ENCODE measurements at regions not wholly inside any gene's neighbourhood (a gene's known extent, or its start where the extent isn't known, plus 50 kb on each side); places are given as distances from the start of the nearest gene placed in this dataset.

DNA sequence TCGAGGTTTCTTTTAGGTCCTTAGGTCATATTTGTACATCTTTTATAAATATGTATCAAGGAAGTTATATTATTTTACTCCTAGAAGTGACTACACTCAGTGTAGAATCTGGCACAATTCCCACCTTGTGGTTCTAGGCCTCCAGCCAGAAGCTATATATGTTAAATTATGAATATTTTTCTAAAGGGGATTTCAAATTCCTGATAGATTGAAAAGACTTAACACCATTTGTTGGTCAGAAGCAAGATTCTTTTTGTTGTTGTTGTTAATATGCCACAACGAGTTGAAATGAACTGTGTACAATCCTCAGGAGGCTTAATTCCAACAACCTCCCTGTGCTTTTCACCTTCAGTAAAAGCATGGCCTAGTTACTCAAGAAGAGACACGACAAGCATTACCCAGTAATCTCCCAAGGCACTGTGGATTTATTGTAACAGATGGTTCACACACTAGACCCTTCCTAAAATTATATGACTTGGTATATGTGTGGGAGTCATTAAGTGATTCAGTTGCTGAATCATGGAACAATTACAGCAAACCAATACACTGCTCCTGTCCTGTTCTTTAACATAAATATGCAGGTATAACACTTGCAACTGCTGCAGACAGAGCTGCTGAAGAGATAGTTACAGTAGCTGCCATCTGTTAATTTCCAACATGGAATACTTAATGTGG is 964.4 kb upstream of the GOT2 start:
- Histone ChIP-seq H3K9me3 (no peaks in the 10 kb centered on the region), H3K27ac (no peak overlapping the region), H3K4me1 (no peaks in the 10 kb centered on the region), H3K27me3 (no peaks in the 10 kb centered on the region), H3K4me3 (no peak overlapping the region), H3K36me3 (no peaks in the 10 kb centered on the region)
- intact Hi-C loops (cut with DNase I; ENCODE audit: low total_unique reads) = no loop called here
- TF ChIP-seq, protein P1, sequence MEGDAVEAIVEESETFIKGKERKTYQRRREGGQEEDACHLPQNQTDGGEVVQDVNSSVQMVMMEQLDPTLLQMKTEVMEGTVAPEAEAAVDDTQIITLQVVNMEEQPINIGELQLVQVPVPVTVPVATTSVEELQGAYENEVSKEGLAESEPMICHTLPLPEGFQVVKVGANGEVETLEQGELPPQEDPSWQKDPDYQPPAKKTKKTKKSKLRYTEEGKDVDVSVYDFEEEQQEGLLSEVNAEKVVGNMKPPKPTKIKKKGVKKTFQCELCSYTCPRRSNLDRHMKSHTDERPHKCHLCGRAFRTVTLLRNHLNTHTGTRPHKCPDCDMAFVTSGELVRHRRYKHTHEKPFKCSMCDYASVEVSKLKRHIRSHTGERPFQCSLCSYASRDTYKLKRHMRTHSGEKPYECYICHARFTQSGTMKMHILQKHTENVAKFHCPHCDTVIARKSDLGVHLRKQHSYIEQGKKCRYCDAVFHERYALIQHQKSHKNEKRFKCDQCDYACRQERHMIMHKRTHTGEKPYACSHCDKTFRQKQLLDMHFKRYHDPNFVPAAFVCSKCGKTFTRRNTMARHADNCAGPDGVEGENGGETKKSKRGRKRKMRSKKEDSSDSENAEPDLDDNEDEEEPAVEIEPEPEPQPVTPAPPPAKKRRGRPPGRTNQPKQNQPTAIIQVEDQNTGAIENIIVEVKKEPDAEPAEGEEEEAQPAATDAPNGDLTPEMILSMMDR (IDR thresholded peaks at IDR 0.05) = no peak
- no peak for TF ChIP-seq POLR2A (IDR thresholded peaks at IDR 0.05)
- DNase-seq = no peak

DNA sequence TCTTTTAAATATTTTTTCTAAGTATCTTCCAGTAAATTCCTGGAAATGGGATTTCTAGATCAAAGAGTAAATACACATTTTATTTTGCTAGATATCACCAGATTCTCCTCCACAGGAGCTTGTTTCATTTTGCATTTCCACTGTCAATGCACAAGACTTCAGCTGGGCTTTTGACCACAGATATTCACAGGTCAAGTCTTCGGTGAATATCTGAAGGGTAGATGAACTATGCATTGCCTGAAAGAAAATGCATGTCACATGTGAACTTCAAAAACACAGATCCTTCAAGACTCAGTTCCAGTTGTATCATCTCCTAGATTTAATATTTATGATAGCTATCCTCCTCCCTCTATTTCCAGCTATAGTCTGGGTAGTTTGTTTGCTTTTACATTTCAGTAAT is 963.6 kb upstream of the GOT2 start:
- DNase-seq = no peak
- intact Hi-C loops (cut with DNase I; ENCODE audit: low total_unique reads) = no loop called here
- H3K9me3 ChIP-seq = no peaks in the 10 kb centered on the region
- no peak for TF ChIP-seq POLR2A (IDR thresholded peaks at IDR 0.05)
- TF ChIP-seq, protein P1 (IDR thresholded peaks at IDR 0.05) = no peak
- H3K4me1 ChIP-seq = no peaks in the 10 kb centered on the region
- no peak overlapping the region for H3K4me3 ChIP-seq
- H3K27me3 ChIP-seq = no peaks in the 10 kb centered on the region
- H3K36me3 ChIP-seq = no peaks in the 10 kb centered on the region
- H3K27ac ChIP-seq = no peak overlapping the region

DNA sequence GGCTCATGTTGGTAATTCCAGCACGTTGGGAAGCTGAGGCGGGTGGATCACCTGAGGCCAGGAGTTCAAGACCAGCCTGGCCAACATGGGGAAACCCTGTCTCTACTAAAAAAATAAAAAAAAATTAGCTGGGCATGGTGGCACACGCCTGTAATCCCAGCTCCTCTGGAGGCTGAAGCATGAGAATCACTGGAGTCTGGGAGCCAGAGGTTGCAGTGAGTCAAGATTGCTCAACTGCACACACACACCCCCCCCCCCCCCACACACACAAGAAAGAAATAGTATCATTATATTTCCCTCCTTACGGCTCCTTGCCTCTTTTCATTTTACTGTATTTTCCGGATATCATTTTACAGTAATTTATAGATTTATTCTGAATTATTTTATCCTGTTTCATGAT is 963.1 kb upstream of the GOT2 start:
- no peaks in the 10 kb centered on the region for H3K9me3 ChIP-seq
- intact Hi-C loops (cut with DNase I; ENCODE audit: low total_unique reads) = no loop called here
- H3K27me3 ChIP-seq = no peaks in the 10 kb centered on the region
- no peaks in the 10 kb centered on the region for H3K4me1 ChIP-seq
- H3K36me3 ChIP-seq = no peaks in the 10 kb centered on the region
- DNase-seq = no peak
- no peak overlapping the region for H3K4me3 ChIP-seq
- no peak for TF ChIP-seq POLR2A (IDR thresholded peaks at IDR 0.05)
- TF ChIP-seq, protein P1 (IDR thresholded peaks at IDR 0.05) = no peak
- no peak overlapping the region for H3K27ac ChIP-seq

DNA sequence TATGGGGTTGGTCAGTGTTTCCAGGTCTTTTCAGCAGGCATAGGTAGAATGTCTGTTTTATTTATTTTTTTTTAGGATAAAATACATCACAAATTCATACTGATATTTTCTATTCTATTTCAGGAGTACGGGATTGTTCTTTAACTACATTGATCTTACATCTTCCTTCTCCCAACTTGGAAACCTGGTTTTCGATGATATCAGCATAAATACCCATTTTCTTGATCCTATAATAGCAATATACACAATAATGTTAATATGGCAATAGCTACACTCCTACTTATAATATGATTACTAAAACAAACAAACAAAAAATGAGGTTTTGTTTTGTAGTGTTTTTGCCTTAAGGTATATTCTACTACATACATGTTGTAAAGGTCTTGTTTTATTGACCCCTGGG is 962.4 kb upstream of the GOT2 start:
- Histone ChIP-seq H3K4me3 (no peak overlapping the region), H3K4me1 (no peaks in the 10 kb centered on the region), H3K27ac (no peak overlapping the region), H3K27me3 (no peaks in the 10 kb centered on the region), H3K9me3 (no peaks in the 10 kb centered on the region), H3K36me3 (no peaks in the 10 kb centered on the region)
- TF ChIP-seq POLR2A (IDR thresholded peaks at IDR 0.05) = no peak
- TF ChIP-seq, protein P1 (IDR thresholded peaks at IDR 0.05) = no peak
- intact Hi-C loops (cut with DNase I; ENCODE audit: low total_unique reads) = no loop called here
- no peak for DNase-seq

DNA sequence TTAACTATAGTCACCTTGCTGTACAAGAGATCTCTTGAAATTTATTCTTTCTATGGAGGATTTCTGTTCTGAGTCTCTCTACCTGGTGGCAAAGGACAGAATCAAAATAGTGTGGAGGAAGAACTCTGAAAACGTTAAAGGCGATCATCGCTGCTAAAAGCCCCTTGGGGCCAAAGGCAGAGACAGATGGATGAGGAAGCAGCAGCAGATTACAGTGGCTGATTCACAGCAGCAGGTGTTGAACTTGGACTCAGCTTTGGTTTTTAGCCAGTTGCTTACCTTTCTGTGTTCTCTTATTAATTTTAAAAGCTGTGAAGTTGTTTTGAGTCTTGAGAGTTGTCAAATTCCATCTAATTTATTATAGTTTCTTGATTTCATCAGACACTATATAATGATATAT is 956.1 kb upstream of the GOT2 start:
- H3K9me3 ChIP-seq = no peaks in the 10 kb centered on the region
- no peaks in the 10 kb centered on the region for H3K36me3 ChIP-seq
- H3K4me3 ChIP-seq = no peak overlapping the region
- no peaks in the 10 kb centered on the region for H3K27me3 ChIP-seq
- intact Hi-C loops (cut with DNase I; ENCODE audit: low total_unique reads) = no loop called here
- H3K27ac ChIP-seq = no peak overlapping the region
- no peaks in the 10 kb centered on the region for H3K4me1 ChIP-seq
- no peak for DNase-seq
- no peak for TF ChIP-seq POLR2A (IDR thresholded peaks at IDR 0.05)
- TF ChIP-seq, protein P1 (IDR thresholded peaks at IDR 0.05) = no peak

Measured in uterus (tissue), 3 donors.